Thyroid gland (tissue), 4 donors: ENCODE measurements at regions not wholly inside any gene's neighbourhood (a gene's known extent, or its start where the extent isn't known, plus 50 kb on each side); places are given as distances from the start of the nearest gene placed in this dataset.

Experiments used
- DNase-seq, 2 donors: peaks; one replicate each; pipeline ENCODE4 v3.0.0-alpha.2; 2019
- H3K27ac ChIP-seq, 3 donors: fragments of 200-600 bp; sonication (generic); 1 replicate in 2 of 3; 2 replicates in 1 of 3; pipeline ENCODE4 v1.5.1; 2016 to 2019; ENCODE audit warnings: mild to moderate bottlenecking in 1 of 3, moderate library complexity in 1 of 3
- H3K27me3 ChIP-seq: fragments of 200-600 bp; sonication (generic); one replicate; pipeline ENCODE4 v1.5.1; 2019
- H3K36me3 ChIP-seq, 2 donors: fragments of 200-600 bp; sonication (generic); one replicate each; pipeline ENCODE4 v1.5.1; 2016 to 2019
- H3K4me1 ChIP-seq, 2 donors: fragments of 200-600 bp; sonication (generic); one replicate each; pipeline ENCODE4 v1.5.1; 2017 to 2019
- H3K4me3 ChIP-seq, 3 donors: fragments of 200-600 bp; sonication (generic); replicated peaks in 1 of 3; 1 replicate in 2 of 3; 2 replicates in 1 of 3; pipeline ENCODE4 v1.5.1; 2016; ENCODE audit warnings: mild to moderate bottlenecking in 1 of 3
- H3K9me3 ChIP-seq: fragments of 200-600 bp; sonication (generic); one replicate; pipeline ENCODE4 v1.5.1; 2017
- CTCF ChIP-seq, 6 experiments: fragments of 200-600 bp in 3 of 6; fragments of 450-650 bp in 3 of 6; sonication (generic) in 3 of 6; IDR thresholded peaks; one replicate each; pipeline ENCODE4 v1.5.1; 2016 to 2019; ENCODE audit warnings: antibody characterized with exemption in 6 of 6, mild to moderate bottlenecking in 2 of 6, inconsistent platforms in 1 of 6, moderate library complexity in 1 of 6
- POLR2A ChIP-seq, 2 donors: fragments of 450-650 bp; IDR thresholded peaks; one replicate each; pipeline ENCODE4 v1.6.1; 2017; ENCODE audit warnings: antibody characterized with exemption in 2 of 2, mild to moderate bottlenecking in 2 of 2, moderate library complexity in 1 of 2
- WGBS, 2 donors: methylation state at CpG; one replicate each; pipeline ENCODE4 v1.1.5; 2017; 5-methylcytosine and 5-hydroxymethylcytosine counted together
- intact Hi-C: fragments of 100-400 bp; cut with DNase I; formaldehyde crosslinking; loops from one replicate; pipeline ENCODE4 v1.15.1; 2023

- Histone ChIP-seq H3K27me3 (no peaks in the 10 kb centered on the region), H3K4me3 (no peak overlapping the region), H3K9me3 (no peaks in the 10 kb centered on the region), H3K4me1 (no peaks in the 10 kb centered on the region), H3K36me3 (no peaks in the 10 kb centered on the region), H3K27ac (no peak overlapping the region)
- intact Hi-C loops, result no loop called here
- 93 to 95% methylated on average over 2 of the region's 2 CpGs for WGBS, 2 donors
- TF ChIP-seq POLR2A (IDR thresholded peaks at IDR 0.05), result no peak
- no peak for TF ChIP-seq CTCF (IDR thresholded peaks at IDR 0.05)
- no peak for DNase-seq
Measured at GRCh38 chr5:31079668-31080067, 113.8 kb upstream of the CDH6 start.

DNA sequence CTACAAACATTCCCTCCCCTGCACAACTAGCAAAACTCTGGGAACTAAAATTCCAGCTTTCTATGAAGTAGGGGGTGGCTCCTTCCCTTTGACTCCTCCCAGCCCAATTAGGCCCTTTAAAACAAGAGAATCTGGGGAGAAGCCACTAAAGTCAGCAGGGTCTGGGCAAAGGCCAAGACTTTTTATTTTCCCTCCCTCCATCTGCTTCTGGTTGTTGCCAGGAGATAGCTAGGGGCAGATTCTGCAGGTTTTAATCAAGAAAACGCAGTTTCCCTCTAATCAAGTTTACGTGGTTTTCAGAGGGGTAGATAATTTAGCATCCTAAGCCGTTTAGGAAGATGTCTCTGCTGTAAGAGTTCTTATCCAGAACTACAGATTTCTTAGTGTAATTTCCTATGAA, 114.5 kb upstream of the CDH6 start:
- Histone ChIP-seq H3K27ac (no peak overlapping the region), H3K27me3 (no peaks in the 10 kb centered on the region), H3K4me3 (no peak overlapping the region), H3K36me3 (no peaks in the 10 kb centered on the region), H3K9me3 (no peaks in the 10 kb centered on the region), H3K4me1 (no peaks in the 10 kb centered on the region)
- intact Hi-C loops, result no loop called here
- no peak for DNase-seq
- 71 to 74% methylated on average over 3 of the region's 3 CpGs for WGBS, 2 donors
- TF ChIP-seq POLR2A (IDR thresholded peaks at IDR 0.05), result no peak
- TF ChIP-seq CTCF (IDR thresholded peaks at IDR 0.05), result no peak

GRCh38 chr5:31075981-31076380, 117.5 kb upstream of the CDH6 start:
- Histone ChIP-seq H3K36me3 (no peaks in the 10 kb centered on the region), H3K9me3 (no peaks in the 10 kb centered on the region), H3K4me3 (no peak overlapping the region), H3K4me1 (no peaks in the 10 kb centered on the region), H3K27me3 (no peaks in the 10 kb centered on the region), H3K27ac (no peak overlapping the region)
- WGBS, 2 donors, result 76 to 79% methylated on average over 6 of the region's 6 CpGs
- TF ChIP-seq POLR2A (IDR thresholded peaks at IDR 0.05) (no peak), CTCF (IDR thresholded peaks at IDR 0.05) (no peak)
- intact Hi-C loops, result no loop called here
- no peak for DNase-seq

DNA sequence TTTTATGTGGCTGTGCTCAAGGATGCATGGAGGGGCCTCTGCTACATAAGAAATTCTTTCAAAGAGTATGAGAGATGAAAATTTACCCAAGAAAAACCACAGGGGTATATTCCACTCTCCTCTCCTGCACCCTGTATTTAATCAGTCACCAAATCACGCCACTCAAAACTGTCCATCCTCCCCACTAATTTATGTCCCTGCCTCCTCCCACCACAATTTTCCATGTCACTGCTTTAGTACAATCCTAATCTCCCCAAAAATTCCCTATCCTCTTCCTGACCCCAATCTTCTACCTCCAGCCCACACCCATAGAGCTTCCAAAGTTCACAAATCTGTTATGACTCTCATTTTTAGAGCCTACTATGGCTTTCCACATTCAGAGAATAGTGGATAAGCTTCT, 125.2 kb upstream of the CDH6 start:
- WGBS, 2 donors, result 90% methylated on average over 1 of the region's 1 CpG
- intact Hi-C loops, result no loop called here

More for the DNA sequence above, 125.2 kb upstream of the CDH6 start:
- no peaks in the 10 kb centered on the region for H3K9me3 ChIP-seq
- H3K27me3 ChIP-seq, result no peaks in the 10 kb centered on the region
- DNase-seq, result no peak
- H3K27ac ChIP-seq, result no peak overlapping the region
- no peaks in the 10 kb centered on the region for H3K4me1 ChIP-seq
- TF ChIP-seq CTCF (IDR thresholded peaks at IDR 0.05) (no peak), POLR2A (IDR thresholded peaks at IDR 0.05) (no peak)
- H3K36me3 ChIP-seq, result no peaks in the 10 kb centered on the region
- no peak overlapping the region for H3K4me3 ChIP-seq
